ENCODE measurements at regions not wholly inside any gene's neighbourhood (a gene's known extent, or its start where the extent isn't known, plus 50 kb on each side); places are given as distances from the start of the nearest gene placed in this dataset.

DNA sequence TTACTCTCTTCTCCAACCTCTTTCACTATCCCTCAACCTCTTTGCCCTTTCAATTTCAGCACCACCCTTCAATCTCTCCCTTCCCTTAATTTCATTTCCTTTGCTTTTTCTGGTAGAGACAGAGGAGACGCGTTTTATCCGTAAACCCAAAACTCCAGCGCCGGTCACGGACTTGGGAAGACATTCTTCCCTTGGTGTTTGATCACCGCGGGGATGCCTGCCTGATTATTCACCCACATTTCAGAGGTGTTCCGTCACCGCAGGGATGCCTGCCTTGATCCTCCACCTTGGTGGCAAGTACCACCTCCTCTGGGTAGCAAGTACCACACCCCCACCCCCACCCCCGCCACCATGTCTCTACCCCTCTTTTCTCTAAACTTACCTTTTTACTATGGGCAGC, 669.4 kb upstream of the PKDCC start:
- no peak for DNase-seq (ENCODE audit: low spot score)
- no peak for TF ChIP-seq CTCF (IDR thresholded peaks at IDR 0.05; ENCODE audit: borderline replicate concordance, control extremely low read depth, extremely low read depth, insufficient read depth, missing control alignments)

GRCh38 chr2:41379496-41380221, 668.2 kb upstream of the PKDCC start:
- DNase-seq (ENCODE audit: low spot score), result no peak
- in situ Hi-C loops (cut with MboI; ENCODE audit: low sequenced_read_pairs, unreplicated experiment), result no loop called here

More for the DNA sequence above, 669.4 kb upstream of the PKDCC start:
- in situ Hi-C loops (cut with MboI; ENCODE audit: low sequenced_read_pairs, unreplicated experiment), result no loop called here

GRCh38 chr2:41381701-41382100, 666.1 kb upstream of the PKDCC start:
- in situ Hi-C loops (cut with MboI; ENCODE audit: low sequenced_read_pairs, unreplicated experiment), result no loop called here
- no peak for DNase-seq (ENCODE audit: low spot score)
- TF ChIP-seq CTCF (IDR thresholded peaks at IDR 0.05; ENCODE audit: borderline replicate concordance, control extremely low read depth, extremely low read depth, insufficient read depth, missing control alignments), result no peak

More at GRCh38 chr2:41379496-41380221, 668.2 kb upstream of the PKDCC start:
- no peak for TF ChIP-seq CTCF (IDR thresholded peaks at IDR 0.05; ENCODE audit: borderline replicate concordance, control extremely low read depth, extremely low read depth, insufficient read depth, missing control alignments)

DNA sequence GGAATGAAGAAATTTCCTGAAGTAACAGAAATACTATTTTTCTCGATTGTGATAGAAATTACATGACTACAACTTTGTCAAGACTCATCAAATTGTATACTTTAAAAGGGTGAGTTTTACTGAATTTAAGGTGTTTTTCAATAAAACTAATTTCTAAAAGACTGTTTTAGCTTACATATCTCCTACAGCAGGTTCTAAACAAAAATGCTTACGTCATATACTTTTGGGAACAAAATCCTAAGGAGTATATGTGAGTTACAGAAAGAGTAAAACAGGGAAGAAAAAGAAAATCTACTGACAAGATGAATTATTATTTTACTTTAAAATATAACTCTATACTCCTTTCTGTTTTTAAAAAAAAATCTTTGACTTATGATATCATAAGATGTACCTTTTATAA, 660.3 kb upstream of the PKDCC start:
- TF ChIP-seq CTCF (IDR thresholded peaks at IDR 0.05; ENCODE audit: borderline replicate concordance, control extremely low read depth, extremely low read depth, insufficient read depth, missing control alignments), result no peak
- in situ Hi-C loops (cut with MboI; ENCODE audit: low sequenced_read_pairs, unreplicated experiment), result no loop called here
- no peak for DNase-seq (ENCODE audit: low spot score)

GRCh38 chr2:41393621-41394020, 654.2 kb upstream of the PKDCC start:
- DNase-seq (ENCODE audit: low spot score), result no peak
- no peak for TF ChIP-seq CTCF (IDR thresholded peaks at IDR 0.05; ENCODE audit: borderline replicate concordance, control extremely low read depth, extremely low read depth, insufficient read depth, missing control alignments)
- in situ Hi-C loops (cut with MboI; ENCODE audit: low sequenced_read_pairs, unreplicated experiment), result no loop called here

GRCh38 chr2:41394541-41394940, 653.3 kb upstream of the PKDCC start:
- TF ChIP-seq CTCF (IDR thresholded peaks at IDR 0.05; ENCODE audit: borderline replicate concordance, control extremely low read depth, extremely low read depth, insufficient read depth, missing control alignments), result no peak

More at GRCh38 chr2:41394541-41394940, 653.3 kb upstream of the PKDCC start:
- in situ Hi-C loops (cut with MboI; ENCODE audit: low sequenced_read_pairs, unreplicated experiment), result no loop called here
- no peak for DNase-seq (ENCODE audit: low spot score)

Measured in GM13976 (cell line).